ENCODE measurements at regions not wholly inside any gene's neighbourhood (a gene's known extent, or its start where the extent isn't known, plus 50 kb on each side); places are given as distances from the start of the nearest gene placed in this dataset.

DNA sequence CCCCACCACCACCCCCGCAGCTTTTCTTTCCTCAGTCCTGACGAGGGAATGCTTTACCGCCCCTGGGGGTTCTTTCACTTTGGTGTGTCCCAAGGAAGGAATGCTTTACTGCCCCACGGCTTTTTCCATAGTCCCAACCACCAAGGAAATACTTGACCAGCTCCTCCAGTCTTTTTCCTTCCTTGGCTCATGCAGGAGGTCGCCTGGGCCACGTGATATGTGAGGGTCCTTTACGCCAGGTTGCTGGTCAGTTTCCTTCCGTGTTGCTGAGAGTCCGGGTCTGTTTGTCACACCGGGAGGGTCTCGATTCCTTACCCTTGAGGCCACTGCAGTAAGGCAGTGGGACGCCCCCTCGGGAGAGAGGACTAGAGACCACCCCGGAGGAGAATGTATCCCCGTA lies 58.9 kb upstream of the CDH4 start:
- Histone ChIP-seq H3K9me3 (no peaks in the 10 kb centered on the region), H3K79me2 (ENCODE audit: insufficient read depth) (no peaks in the 10 kb centered on the region), H3K27ac (ENCODE audit: low read depth in 2 of 2, low read length in 1 of 2) (no peak overlapping the region), H3F3A (replicated peaks; ENCODE audit: insufficient read depth) (no peaks in the 10 kb centered on the region), H3K36me3 (replicated peaks in 1 of 2; ENCODE audit: control insufficient read depth in 1 of 2, insufficient read depth in 2 of 2, low read length in 1 of 2) (no peaks in the 10 kb centered on the region), H3K4me1 (ENCODE audit: control insufficient read depth in 1 of 2, insufficient read depth in 2 of 2, low read depth in 1 of 2, low read length in 1 of 2) (no peaks in the 10 kb centered on the region), H3K9ac (no peak overlapping the region), H2AFZ (ENCODE audit: low read depth) (no peak overlapping the region), H3K4me3 (ENCODE audit: low read depth in 2 of 2, low read length in 1 of 2) (no peak overlapping the region), H3K27me3 (ENCODE audit: insufficient read depth) (no peaks in the 10 kb centered on the region), H3K9me2 (no peaks in the 10 kb centered on the region), H3K4me2 (no peak overlapping the region), H4K20me1 (ENCODE audit: insufficient read depth) (no peaks in the 10 kb centered on the region)
- TF ChIP-seq GABPA (IDR thresholded peaks at IDR 0.05; ENCODE audit: low read depth) = no peak
- no peak for TF ChIP-seq EP300 (IDR thresholded peaks at IDR 0.05; ENCODE audit: borderline replicate concordance in 1 of 2, low read depth in 1 of 2, low read length in 1 of 2)
- TF ChIP-seq FOSL2 (IDR thresholded peaks at IDR 0.05; ENCODE audit: borderline replicate concordance, low read depth) = no peak
- no peak for TF ChIP-seq REST (IDR thresholded peaks at IDR 0.05; ENCODE audit: low read depth, low read length)
- no peak for TF ChIP-seq RXRA (IDR thresholded peaks at IDR 0.05; ENCODE audit: borderline replicate concordance, low read depth)
- no peak for TF ChIP-seq SMC3 (IDR thresholded peaks at IDR 0.05; ENCODE audit: low read depth, low read length)
- TF ChIP-seq, protein P1, sequence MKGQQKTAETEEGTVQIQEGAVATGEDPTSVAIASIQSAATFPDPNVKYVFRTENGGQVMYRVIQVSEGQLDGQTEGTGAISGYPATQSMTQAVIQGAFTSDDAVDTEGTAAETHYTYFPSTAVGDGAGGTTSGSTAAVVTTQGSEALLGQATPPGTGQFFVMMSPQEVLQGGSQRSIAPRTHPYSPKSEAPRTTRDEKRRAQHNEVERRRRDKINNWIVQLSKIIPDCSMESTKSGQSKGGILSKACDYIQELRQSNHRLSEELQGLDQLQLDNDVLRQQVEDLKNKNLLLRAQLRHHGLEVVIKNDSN (IDR thresholded peaks at IDR 0.05; ENCODE audit: borderline replicate concordance, low read depth) = no peak
- TF ChIP-seq CTCF (IDR thresholded peaks at IDR 0.05) = no peak
- no peak for TF ChIP-seq TCF12 (IDR thresholded peaks at IDR 0.05)
- TF ChIP-seq POLR2AphosphoS5 (IDR thresholded peaks at IDR 0.05; ENCODE audit: low read depth, low read length) = no peak
- TF ChIP-seq GATA2 (CRISPR knock-in tag; IDR thresholded peaks at IDR 0.05) = no peak
- no peak for TF ChIP-seq TEAD4 (IDR thresholded peaks at IDR 0.05; ENCODE audit: borderline replicate concordance, insufficient read depth)
- TF ChIP-seq USF2 (IDR thresholded peaks at IDR 0.05; ENCODE audit: borderline replicate concordance, low read depth, low read length) = no peak
- no peak for TF ChIP-seq TAF1 (IDR thresholded peaks at IDR 0.05; ENCODE audit: borderline replicate concordance, low read depth, low read length)
- no peak for TF ChIP-seq FOXM1 (IDR thresholded peaks at IDR 0.05; ENCODE audit: low read depth)
- TF ChIP-seq JUND (IDR thresholded peaks at IDR 0.05) = no peak
- POLR2A ChIA-PET = no interaction called here
- DNase-seq = no peak
- WGBS (ENCODE audit: low lambda C conversion rate) = 59% methylated on average over 15 of the region's 15 CpGs
- CTCF ChIA-PET = no interaction called here

Small RNAs in the stretch of these regions (small RNA-seq; reads per million reads assigned to genes)
- gene MIR4533 (0 reads per million in 7 experiments), gene MIR548AG2 (0 reads per million in 7 experiments), gene MIR646 (0 reads per million in 7 experiments)

All from SK-N-SH (cell line).